ENCODE measurements at regions not wholly inside any gene's neighbourhood (a gene's known extent, or its start where the extent isn't known, plus 50 kb on each side); places are given as distances from the start of the nearest gene placed in this dataset.

DNA sequence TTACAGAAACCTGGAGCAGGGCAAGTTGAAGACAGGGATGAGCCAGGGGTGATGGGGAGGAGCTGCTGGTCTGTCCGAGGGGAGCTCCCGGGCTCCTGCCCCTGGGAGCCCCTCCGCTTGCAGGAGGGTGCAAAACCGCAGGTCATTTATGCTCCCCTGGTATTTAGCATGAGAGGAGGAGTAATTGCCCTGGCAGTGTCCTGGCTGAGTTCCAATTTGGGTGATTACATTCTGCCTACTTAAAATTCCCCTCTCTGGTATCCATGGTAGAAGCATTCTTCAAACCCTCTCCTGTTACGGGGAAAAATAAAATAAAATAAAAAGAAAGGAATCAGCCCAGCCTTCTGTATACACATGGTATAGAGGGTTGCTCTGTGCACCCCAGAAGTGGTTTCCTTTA lies 61.7 kb upstream of the VRK1 start:
- no peak for TF ChIP-seq CTCF (IDR thresholded peaks at IDR 0.05; ENCODE audit: insufficient read depth, low read depth, low read length)
- no peak for TF ChIP-seq EZH2 (IDR thresholded peaks at IDR 0.05; ENCODE audit: insufficient read depth, low read length)

Measured in astrocyte (in vitro differentiated cells and primary cell).